Lung microvascular endothelial cell (primary cell): ENCODE measurements at regions not wholly inside any gene's neighbourhood (a gene's known extent, or its start where the extent isn't known, plus 50 kb on each side); places are given as distances from the start of the nearest gene placed in this dataset.
"Not testable (repeated sequence)": the region's sequence is repeated elsewhere in the genome, so short reads cannot be mapped to it uniquely, and the experiment has no call there.

Source experiments
- DNase-seq, 2 donors: peaks; one replicate each; pipeline versions ENCODE4 v3.0.0 to v3.0.0-alpha.2; 2010; ENCODE audit warnings: low read depth in 2 of 2

GRCh38 chr12:71385155-71385554 is 54.4 kb upstream of the LGR5 start:
- DNase-seq: no peak

GRCh38 chr12:71376711-71377355 is 62.8 kb upstream of the LGR5 start:
- DNase-seq: not testable (repeated sequence)

- DNase-seq: no peak
Observed at GRCh38 chr12:71371122-71371521, 68.5 kb upstream of the LGR5 start.

DNA sequence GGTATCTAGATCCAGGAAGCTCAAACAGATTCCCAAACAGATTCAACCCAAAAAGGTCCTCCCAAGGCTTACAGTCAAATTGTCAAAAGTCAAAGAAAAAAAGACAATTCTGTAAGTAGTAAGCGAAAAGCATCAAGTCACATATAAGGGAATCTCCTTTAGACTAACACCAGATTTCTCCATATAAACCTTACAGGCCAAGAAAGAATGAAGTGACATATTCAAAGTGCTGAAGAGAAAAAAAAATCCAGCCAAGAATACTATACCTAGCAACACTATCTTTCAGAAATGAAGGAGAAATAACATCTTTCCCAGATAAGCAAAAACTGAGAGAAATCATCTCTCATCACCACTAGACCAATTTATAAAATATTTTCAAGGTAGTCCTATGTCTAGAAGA is 79.6 kb upstream of the LGR5 start:
- no peak for DNase-seq

DNA sequence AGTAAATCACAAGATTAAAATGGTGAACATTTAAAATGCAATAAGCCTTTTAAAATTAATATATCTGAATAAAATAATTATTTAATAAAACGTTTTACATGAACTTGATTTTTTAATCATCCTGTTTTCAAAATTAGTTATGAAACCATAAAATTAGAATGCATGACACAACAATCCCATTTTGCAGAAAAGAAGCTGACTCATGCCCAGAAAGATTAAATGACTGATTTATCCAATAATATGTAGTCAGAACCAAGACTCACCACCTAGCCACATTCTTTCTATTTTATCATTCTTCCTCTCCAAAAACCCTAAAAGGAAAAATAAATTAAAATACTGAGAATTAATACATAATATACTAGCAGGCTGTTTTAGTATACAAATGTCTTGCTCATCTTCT is 83.0 kb upstream of the LGR5 start:
- no peak for DNase-seq

GRCh38 chr12:71354871-71355270 is 84.7 kb upstream of the LGR5 start:
- DNase-seq: no peak

DNA sequence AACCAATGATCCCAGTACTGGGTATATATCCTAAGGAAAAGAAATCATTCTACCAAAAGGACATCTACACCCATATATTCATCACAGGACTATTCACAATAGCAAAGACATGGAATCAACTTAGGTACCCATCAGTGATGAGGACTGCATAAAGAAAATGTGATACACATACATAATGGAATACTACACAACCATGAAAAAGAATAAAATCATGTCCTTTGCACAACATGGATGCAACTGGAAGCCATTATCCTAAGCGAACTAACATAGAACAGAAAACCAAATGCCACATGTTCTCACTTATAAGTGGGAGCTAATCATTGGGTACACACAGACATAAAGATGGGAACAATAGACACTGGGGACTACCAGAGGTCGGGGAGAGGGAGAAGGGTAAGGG is 86.0 kb upstream of the LGR5 start:
- DNase-seq: no peak

DNA sequence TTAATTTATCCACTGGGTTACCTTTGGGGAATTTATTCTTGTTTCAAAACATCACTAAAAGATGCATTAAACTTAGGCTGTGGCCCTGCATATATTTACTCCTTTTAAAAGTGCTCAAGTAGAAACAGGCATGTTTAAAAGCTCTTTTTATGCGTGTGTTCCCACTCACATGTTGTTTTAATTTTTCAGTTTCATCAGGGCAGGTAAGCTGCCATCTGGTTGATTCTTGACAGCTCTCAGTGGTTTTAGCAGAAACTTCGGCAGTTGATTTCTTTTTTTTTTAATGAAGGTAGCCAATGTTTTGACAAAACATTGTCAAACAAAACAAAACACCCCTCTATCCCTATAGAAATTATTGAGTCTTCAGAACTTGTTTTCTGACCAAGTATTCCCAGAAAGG is 89.6 kb upstream of the LGR5 start:
- no peak for DNase-seq

GRCh38 chr12:71338933-71339332 is 100.7 kb upstream of the LGR5 start:
- DNase-seq: no peak

GRCh38 chr12:71335963-71336257 is 103.7 kb upstream of the LGR5 start:
- DNase-seq: no peak

DNA sequence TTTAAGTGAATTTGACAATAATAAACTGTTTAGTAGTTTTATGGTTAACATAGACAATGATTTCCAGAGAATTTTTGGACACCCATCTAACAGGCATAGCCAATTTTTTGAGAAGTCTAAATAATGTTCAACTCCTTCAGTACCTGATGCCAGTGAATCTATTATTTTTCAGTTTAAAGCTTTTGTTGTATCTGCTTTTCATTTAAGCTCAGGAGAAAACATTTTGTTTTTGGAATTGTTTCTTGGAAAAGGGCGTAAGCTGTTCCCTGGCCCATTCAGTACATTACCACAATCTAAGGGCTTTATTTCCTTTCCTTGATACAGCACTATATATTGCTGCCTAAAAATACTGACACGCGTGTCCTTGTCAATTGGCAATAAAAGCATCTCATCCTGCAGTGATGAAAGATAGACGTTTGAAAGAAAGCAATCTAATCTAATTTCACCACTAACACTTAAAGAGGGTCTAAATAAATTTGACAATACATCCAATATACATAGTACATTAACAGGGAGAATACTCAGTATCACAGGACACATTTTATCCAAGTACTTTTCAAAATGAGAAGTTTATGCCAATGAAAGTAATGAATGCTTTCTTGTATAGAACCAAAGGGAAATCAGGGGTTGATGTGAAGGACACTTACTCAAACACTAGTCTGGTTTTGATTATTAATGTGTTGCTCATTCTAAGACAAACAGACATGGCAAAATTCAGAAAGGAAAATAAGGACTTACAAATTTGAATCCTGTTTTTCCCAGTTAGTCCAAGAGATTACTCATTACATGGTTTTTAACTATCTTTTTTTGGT is 104.2 kb upstream of the LGR5 start:
- DNase-seq: no peak

DNA sequence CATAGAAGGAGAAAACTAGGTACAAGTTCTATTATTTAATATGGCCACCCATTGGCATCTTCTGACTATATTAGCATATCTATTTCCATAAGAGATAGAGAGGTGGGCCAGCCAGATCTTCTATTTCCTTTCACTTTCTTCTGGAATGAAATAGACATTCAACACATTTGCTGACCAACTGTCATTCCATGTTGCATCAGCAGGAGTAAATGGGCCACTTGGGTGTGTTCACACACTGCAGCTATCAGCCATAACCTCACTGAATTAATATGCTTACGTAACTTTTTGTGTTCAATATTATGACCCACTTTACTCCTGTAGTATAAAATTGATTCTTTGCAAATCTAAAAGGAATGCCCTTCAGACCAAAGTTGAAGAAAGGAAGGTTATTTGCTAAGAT is 106.2 kb upstream of the LGR5 start:
- DNase-seq: no peak

GRCh38 chr12:71329956-71330355 is 109.6 kb upstream of the LGR5 start:
- DNase-seq: no peak

GRCh38 chr12:71321531-71321930 is 118.1 kb upstream of the LGR5 start:
- no peak for DNase-seq

GRCh38 chr12:71321130-71321529 is 118.5 kb upstream of the LGR5 start:
- DNase-seq: no peak

DNA sequence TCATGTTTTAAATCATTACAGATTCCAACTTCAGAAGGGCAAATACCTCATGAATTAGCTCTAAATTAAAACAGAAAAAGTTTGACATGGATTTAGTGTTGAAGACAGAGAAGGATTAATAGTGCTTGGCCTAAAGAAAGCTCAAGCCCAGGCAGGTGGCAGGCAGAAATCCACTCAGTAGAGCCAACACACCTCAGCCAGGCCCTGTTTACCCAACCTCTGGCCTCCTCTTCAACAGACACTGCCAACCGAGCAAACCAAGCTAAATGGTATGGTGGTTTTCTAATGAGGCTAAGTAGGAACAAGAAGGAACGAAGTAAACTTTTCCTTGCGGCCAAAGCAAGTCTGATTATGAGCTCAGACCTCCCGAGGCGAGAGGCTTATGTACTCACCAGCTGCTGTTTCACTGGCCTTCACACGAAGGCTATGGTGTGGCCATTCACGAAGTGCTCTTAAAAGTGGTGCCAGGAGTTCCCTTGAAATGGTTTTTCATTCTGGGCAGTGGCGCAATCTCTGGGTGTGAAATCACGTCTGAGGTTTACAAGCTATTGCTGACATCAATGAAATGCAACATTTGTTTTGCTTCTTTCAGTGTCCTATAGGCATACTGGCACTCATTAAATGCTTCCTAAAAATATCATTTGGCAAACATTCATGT is 124.1 kb upstream of the LGR5 start:
- no peak for DNase-seq

DNA sequence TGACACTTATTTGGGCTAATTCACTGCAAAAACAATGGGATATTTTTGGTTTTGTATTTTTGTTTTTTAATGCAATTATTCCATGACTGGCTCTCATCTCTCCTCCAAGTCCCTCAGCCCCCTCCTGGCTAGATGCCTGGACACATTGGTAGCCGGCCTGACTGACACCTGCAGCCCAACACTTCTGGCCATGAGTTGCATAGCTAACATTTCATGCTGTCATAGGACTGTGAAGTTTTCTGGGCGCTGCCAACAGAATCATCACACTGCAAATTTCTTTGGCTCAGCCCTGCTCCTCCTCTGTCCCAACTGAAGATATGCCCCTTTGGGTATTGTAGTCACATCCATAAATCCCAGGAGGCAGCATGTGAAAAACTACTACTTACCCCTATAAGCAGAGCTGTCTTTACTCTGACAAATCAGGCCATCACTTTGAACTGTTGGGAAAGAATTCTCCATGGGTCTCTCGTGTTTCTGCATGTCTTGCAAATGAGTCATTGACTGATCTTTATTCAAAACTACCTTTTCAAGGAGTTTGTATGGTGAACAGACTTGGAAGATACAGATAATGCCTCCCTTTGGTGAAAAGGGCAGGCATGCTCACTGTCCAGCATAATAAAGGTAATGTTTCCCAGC is 126.7 kb upstream of the LGR5 start:
- DNase-seq: no peak

DNA sequence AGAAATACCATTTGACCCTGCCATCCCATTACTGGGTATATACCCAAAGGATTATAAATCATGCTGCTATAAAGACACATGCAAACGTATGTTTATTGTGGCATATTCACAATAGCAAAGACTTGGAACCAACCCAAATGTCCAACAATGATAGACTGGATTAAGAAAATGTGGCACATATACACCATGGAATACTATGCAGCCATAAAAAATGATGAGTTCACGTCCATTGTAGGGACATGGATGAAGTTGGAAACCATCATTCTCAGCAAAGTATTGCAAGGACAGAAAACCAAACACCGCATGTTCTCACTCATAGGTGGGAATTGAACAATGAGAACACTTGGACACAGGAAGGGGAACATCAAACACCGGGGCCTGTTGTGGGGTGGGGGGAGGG is 128.0 kb upstream of the LGR5 start:
- DNase-seq: not testable (repeated sequence)

DNA sequence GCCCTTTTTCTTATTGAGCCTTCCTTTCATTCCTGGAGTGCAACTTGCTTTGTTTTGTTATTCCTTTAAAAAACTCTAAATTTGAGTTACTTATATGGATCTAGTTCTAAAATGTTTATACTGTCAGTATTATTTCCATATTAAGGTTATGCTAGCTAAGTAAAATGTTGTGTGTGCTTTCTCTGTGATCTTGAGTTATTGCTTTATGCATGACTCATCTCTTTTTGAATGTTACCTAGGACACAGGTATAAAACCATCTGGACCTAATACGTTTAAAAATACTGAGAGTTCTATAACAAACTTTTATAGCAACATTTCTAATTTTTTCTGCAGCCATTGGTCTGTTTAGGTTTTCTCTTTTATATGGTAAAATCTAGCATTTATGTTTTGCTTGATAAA is 132.8 kb upstream of the LGR5 start:
- no peak for DNase-seq

- DNase-seq: no peak
Observed at GRCh38 chr12:71304306-71304705, 135.3 kb upstream of the LGR5 start.

DNA sequence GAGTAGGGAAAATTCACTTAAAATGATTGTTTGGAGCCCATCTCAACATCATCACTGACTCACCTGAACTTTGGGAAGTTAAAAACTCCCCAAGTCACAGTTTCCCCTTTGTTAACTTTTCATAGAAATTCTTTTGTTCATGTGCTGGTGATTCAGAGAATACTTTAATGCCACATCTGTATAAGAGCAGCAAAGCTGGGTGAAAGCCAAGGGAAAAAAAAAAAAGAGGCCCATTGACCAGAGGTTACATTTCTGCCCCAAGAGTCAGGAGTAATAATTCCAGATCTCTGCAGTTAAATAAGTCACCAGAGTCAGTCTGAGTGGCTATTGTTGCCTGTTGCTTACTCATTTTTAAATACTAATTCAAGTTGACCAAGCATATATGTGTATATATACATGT is 136.4 kb upstream of the LGR5 start:
- no peak for DNase-seq
